Occipital lobe (tissue), 1 donor: ENCODE measurements at regions not wholly inside any gene's neighbourhood (a gene's known extent, or its start where the extent isn't known, plus 50 kb on each side); places are given as distances from the start of the nearest gene placed in this dataset.
"Not testable (repeated sequence)": the region's sequence is repeated elsewhere in the genome, so short reads cannot be mapped to it uniquely, and the experiment has no call there.

Experiments used
- DNase-seq: peaks from one replicate; lab custom pipeline; 2025; lab: John Stamatoyannopoulos, UW

DNA sequence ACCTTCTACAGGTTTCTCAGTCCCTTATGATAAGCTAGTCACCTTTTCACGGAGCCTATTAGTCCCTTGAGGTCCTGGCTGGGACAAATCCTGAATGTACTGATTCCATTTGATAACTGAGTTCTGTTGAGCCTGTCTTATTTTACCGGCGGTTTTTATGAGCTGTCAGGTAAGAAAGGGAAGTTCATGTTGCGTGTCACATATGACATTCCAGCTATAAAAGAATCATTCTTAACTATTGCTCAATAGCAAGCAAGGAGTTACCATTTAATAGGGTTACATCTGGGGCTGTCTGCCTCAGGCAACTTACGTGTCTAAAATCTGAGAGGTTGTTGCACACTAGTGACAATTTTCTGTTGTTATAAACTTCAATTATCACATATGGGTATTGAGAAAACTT, 394.6 kb downstream of the TECRL start:
- no peak for DNase-seq

DNA sequence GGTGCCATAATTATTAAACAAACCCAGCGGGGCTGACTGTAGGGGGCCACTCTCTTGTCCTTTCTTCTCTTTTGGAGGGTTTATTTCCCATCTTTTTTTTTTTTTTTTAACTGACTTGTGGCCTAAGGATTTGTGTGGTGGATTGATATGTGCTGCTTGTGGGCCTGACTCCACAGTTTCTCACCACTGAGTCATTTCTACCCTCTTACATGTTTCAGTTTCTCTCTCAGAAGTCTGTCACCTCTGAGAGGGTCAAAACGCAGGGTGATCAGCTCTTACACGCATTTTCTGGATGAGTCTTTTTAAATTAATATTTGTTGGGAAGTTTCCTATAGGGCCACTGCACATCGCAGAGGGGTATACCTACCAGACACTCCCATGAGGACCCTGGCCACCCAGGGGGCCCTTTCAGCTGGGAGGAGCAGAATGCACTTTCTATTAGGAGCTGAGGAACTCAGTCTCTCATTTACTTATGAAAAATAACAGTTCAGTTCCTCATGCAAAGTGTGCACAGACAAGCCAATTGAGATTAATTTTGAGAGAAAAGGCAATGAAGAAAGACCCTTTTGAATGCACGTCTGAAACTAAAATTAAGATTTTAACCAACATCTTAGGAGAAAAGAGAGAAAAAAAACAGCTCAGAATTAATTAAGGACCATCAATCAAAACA, 407.9 kb downstream of the TECRL start:
- no peak for DNase-seq

DNA sequence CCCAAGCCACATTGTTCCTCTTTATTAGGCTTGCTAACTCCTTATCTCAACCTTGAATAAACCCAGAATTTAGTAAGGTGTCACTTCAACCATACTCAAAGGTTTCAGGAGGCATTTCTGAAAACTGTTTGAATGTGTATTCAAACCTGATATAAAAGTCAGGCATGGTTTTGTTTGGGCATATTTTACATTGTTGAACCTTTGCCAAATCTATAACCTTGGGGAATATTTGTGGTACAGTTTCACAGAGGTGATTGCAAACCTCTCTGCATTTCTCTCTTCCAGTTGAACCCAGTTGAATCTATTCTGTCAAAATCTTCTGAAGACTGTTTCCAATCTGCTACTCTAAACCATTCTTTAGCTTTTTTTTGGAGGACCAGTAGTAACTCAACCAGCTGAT, 409.0 kb downstream of the TECRL start:
- DNase-seq: no peak

DNA sequence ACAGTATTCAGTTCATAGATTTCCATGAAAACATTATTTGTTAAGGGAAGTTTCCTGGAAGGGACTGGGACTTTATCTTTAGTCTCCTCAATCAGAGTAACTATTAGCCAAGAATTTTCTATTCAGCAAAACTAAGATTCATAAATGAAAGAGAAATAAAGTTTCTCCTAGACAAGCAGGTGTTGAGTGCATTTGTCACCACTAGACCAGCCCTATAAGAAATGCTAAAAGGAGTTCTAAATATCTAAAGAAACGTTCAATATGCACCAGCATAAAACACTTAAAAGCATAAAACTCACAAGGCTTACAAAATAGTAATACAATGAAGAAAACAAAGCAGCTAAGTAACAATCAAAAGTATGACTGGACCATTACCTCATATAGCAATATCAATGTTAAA, 423.0 kb downstream of the TECRL start:
- DNase-seq: no peak

DNA sequence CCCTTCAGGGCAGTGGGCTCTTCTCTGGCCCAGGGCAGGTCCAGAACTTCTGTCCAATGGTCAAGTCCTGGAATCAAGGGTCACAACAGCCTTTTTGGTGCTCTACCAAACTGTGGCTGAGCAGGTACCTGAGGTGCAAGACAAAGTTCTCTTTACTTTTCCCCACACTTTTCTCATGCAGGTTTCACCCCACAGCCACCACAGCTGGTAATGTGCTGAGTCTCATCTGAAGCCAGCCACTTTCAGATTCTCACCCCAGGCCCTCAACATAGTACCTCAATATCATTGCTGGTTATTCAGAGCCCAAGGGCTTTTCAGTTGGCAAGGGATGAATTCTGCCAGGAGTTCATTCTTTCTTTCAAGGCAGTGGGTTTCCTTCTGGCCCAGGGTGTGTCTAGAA, 426.0 kb downstream of the TECRL start:
- DNase-seq: no peak

DNA sequence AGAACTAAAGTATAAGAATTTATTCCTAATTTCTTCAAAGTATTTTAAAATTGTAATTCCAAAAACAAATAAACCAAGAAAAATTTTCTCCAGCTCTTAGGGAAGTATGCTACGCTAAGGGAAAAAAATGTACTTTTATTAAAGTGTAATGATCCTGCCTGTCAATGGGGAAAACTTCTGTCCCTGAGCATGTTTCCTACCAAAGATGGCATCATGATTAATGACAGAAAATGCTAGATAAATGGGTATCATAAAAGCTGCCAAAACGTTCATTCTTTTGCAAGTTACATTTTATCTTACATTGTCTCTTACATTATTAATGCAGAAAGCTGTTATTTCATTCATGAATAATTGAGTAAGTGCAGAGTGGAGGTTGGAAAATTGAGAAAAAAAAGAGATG, 443.4 kb downstream of the TECRL start:
- DNase-seq: no peak

DNA sequence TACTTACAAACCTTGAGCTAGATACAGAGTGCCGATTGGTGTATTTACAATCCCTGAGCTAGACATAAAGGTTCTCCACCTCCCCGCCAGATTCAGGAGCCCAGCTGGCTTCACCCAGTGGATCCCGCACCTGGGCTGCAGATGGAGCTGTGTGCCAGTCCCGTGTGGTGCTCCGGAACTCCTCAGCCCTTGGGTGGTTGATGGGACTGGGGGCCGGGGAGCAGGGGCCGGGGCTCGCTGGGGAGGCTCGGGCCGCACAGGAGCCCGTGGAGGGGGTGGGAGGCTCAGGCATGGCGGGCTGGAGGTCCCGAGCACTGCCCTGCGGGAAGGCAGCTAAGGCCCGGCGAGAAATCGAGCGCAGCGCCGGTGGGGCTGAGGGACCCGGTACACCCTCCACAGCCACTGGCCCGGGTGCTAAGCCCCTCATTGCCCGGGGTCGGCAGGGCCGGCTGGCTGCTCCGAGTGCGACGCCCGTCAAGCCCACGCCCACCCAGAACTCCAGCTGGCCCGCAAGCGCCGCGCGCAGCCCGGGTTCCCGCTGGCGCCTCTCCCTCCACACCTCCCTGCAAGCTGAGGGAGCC, 466.5 kb downstream of the TECRL start:
- not testable (repeated sequence) for DNase-seq

DNA sequence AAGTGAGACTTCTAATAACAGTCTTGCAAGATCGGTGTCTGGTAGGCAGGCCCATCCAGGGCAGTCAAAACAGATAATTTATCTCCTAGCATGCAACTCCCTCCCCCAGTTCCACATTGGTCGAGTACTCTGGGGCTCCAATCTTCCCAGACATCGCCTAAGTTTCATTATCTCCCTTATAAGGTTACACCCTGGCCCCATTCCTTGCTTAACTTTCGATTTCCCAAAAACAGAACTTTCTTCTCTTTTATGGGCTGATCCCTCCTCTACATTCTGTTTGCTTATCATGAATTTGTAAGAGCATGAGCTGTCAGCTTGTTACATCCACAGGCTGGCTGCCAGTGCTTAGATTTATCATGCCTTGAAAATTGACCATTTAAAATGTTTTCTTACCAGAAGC, 471.3 kb downstream of the TECRL start:
- DNase-seq: no peak

DNA sequence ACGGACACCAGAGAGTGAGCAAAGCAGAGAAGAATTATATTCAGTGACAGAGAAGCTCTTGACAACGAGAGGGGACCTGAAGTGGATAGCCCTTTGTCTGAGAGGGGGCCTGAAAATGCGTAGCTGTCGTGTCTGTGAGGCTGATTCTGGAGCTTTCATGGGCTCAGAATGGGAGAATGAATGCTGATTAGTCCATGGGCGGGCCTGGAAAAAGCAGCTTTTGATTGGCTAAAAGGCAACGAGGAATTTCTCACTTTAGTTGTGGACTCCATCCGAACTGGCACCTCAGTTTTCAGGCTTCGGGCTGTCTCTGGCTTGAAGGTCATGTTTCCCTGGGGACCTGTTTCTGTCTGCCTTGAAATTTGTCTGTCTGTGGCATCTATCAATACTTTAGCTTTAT, 487.1 kb downstream of the TECRL start:
- no peak for DNase-seq

DNA sequence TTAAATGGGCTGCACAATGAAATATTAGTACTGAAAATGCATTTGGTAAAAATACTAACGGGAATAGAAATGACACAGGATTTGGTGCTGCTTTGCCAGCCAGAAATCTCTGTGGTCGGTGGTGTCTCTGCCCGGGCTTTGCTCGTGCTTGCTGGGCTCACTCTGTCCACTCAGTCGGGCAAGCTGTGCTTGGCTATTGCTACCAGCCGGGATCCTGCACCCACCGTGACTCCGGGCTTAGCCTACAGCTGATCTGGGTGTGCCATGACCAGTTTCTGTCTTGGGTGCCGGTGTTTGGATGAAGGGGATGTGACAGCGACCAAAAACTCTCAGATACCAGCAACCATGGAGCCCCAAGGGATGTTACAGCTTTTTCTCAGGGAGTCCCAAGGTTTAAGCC, 487.7 kb downstream of the TECRL start:
- no peak for DNase-seq

DNA sequence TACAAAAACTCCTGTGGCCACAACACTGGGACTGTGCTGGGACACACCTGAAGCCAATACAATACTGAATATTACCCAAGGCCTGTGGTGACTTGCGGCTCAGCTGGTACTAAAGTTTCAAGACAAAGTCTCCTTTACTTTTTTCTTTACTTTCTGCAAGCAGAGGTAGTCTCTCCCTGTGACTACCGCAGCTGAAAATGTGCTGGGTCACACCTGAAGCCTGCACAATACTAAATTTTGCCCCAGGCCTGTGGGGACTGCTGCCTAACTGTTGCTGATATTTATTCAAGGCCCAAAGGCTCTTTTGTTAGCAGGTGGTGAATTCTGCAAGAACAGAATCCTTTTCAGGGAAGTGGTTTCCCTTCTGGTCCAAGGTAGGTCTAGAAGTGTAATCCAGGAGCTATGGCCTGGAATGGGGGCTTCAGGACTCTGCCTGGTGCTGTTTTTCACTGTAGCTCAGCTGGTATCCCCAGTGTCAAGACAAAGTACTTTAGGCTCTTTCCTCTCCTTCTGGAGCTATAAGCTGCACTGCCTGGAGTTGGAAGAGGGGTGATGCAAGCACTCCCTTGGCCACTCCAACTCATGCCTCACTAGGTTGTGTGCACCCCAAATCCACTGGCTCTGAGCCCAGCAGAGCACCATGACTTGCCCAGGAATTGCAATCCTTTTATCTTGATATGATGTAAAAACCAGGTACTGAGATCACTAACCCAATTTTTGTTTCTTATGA, 489.4 kb downstream of the TECRL start:
- DNase-seq: no peak

DNA sequence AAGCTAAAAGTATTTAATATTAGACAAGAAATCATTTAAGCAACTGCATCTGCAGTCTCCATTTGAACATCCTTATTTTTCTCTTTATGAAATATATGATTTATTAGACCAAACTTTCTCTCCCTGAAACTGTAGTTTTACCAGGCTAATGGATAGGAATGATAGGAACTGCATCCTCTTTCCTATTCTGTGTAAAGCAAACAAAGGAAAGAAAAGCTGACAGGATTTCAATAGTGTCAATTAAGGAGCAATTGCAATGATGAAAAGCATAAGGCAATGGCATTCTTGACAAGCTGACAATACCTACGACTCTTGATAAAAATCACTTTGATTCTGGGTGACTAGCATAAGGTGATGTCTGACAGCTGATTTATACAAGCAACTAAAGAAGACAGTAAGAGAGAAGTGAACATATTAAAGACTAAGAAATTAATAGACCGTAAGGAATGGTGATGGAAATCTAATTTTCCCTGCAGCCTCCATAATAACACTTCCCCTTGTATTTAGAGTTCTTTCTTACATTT, 502.5 kb downstream of the TECRL start:
- no peak for DNase-seq

DNA sequence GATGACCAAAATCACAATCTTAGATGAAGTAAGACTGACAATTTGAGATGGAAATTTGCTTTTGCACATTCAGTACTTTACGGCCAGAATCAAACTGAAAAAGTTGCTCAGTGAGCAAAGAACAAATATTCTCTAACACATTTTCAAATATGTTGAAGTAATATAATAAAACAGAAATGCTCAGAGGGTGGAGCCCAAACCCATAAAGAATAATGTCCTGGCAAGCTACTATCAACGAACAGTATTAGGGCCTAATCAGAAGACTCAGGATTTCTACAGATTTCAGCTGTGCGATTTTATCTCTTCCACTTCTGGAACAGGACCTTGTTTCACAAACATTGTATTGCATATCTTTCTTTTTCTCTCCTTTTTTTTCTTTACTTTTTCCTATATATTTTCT, 505.0 kb downstream of the TECRL start:
- DNase-seq: no peak

DNA sequence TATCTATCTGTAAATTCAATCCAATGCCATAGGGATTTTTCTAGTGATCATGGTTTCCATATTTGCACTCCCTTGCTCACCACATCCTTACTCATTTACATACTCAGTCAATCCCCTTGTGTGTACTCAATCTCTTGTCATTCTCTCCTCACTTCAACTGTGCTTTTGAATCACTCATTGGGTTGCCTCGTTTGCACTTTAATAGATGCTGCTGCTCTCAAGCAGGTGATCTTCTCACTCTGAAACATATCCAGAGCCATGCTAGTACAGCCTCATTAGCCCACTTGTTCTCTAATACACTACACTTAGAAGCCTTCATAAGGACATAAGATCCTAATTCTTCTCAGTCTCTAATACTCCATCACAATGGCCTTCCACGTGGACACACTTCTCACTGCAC, 507.9 kb downstream of the TECRL start:
- DNase-seq: no peak

DNA sequence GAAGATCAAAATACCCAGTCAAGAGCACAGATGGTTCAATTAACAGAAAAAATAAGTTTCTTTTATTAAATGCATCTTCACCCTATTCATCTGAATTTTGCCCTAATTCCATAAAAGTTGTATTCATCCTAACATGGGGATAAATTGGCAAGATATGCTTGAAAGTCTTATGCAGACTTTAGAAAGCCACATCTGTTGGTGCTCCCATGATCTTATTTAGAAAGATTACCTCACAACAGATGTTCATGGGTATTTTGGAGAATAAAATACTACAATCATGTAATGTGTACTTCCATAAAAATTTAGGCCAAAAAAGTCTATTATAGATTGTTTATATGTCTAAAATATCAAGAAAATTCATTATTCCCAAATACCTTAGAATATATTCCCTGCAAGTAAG, 510.3 kb downstream of the TECRL start:
- DNase-seq: no peak

DNA sequence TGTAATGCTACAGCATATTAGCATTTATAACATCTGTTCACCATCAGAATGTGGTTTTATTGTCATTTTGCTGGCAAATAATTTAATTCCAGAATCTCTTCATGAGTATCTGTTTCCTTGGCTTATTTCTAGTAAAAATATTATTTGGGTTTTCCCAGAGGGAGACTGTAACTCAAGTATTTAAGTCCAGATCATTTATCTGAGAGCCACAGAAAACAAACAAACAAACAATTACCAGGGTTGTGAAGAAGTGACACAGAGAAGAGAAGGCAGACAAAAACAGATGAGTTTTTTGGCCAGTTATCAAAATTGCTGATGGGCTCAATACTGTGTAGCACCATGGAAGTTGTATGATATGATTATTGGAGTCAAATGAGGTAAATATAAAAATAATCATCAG, 515.1 kb downstream of the TECRL start:
- no peak for DNase-seq

DNA sequence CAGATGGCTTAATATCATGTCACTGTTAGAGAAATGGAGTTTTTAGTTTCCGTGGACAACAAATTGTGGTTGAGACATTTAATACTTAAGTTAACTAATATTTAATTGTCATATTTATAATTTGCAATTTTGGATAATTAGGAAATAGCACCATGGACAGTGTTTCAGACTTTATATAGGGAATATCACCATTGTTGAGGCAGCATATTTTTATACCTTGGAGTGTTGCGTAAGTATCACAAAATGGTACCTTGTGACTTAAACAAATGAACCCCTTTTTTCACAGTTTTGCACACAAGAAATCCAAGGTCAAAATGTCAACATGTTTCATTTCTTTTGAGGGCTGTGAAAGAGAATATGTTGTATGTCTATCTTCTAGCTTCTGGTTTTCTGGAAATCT, 539.9 kb downstream of the TECRL start:
- no peak for DNase-seq

DNA sequence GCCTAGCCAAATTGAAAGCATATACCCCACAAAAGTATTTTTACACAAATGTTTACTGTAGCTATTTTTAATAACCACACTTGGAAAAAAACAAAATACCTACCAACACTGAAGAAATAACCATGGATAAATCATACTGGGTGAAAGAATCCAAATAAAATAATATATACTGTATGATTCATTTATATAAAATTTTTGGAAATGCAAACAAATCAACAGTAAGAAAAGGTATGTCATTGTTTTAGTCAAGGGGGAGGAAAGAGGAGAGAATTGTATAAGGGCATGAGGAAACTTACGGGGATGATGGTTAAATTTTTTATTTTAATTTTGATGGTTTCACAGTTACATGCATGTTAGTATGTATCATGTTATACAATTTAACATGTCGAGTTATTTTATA, 557.8 kb downstream of the TECRL start:
- DNase-seq: no peak

DNA sequence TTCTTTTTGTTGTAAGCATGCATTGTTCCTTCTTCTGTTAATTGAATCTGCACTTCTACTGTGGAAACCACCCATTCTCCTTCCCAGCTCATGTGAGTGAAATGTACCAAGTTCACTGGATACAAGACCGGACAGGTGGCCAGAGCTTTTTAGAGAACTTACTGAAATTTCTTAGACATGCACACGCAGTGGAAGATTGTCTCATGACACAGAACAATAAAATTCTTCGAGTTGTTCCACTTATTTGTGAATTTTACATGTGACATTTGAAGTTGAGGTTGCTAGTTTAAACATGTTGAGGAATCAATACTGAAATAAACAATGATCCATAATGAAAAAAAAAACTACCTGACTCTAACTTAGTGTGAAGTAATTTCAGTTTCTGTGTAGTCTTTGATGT, 568.0 kb downstream of the TECRL start:
- DNase-seq: no peak

DNA sequence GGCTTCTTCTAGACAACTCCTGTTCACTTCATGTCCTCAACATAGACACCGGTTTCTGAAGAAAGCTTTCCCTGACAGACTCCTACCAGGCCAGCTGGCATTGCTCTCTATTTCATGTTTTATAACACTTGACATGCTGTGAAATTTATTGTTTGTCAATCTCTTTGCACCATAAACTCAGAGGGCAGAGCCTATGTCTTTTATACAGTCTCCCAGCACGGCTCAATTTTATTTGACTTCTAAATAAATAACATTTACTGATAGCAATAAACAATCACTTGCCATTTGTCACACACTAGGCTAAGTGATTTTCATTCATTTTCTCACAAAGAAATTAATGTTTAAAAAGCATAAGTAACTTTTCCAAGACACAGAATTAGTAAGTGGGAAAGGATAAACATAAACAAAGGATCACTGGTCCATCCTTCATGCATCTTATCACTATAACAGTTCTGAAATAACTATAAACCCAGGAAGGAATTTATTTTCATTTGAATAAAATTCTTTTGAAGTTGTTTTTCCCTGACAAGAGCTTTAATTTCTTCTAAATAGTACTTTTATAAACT, 577.6 kb downstream of the TECRL start:
- no peak for DNase-seq

DNA sequence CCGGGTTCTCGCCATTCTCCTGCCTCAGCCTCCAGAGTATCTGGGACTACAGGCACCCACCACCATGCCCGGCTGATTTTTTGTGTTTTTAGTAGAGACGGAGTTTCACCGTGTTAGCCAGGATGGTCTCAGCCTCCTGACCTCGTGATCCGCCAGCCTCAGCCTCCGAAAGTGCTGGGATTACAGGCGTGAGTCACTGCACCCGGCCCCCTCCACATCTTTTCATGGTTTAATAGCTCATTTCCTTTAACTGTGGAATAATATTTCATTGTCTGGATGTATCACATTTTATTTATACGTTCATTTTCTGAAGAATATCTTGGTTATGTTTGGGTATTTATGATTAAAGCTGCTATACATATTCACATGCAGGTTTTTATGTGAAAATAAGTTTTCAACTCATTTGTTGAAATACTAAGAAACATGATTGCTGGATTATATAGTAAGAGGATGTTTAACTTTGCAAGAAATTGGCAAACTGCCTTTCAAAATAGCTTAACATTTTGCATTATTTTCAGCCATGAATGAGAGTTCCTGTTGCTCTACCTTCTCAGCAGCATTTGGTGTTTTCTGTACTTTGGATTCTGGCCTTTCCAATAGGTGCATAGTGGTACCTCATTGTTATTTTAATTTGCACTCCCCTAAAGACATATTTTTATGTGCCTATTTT, 591.9 kb downstream of the TECRL start:
- DNase-seq: no peak
